HG03575 (cell line): ENCODE measurements at regions not wholly inside any gene's neighbourhood (a gene's known extent, or its start where the extent isn't known, plus 50 kb on each side); places are given as distances from the start of the nearest gene placed in this dataset.

Experiments
- ATAC-seq: cut with Tn5 transposase; IDR thresholded peaks from one replicate; pipeline ENCODE4 v1.9.1; 2021; ENCODE audit not compliant: unreplicated experiment, insufficient number of reproducible peaks, low FRiP score; ENCODE audit errors: extremely low read depth

GRCh38 chr4:141486375-141486997 is 149.9 kb upstream of the IL15 start:
- no peak for ATAC-seq

GRCh38 chr4:141497627-141498026 is 138.8 kb upstream of the IL15 start:
- ATAC-seq: peak; percentile 96

GRCh38 chr4:141499261-141499853 is 137.0 kb upstream of the IL15 start:
- no peak for ATAC-seq

- no peak for ATAC-seq
These were observed 135.0 kb upstream of the IL15 start for GRCh38 chr4:141501395-141501794.

- ATAC-seq: no peak
These were observed 134.5 kb upstream of the IL15 start for GRCh38 chr4:141501931-141502330.

GRCh38 chr4:141502755-141503154 is 133.6 kb upstream of the IL15 start:
- no peak for ATAC-seq

- no peak for ATAC-seq
These were observed 133.1 kb upstream of the IL15 start for GRCh38 chr4:141503260-141503659.

- ATAC-seq: no peak
These were observed 125.3 kb upstream of the IL15 start for GRCh38 chr4:141511055-141511454.

- no peak for ATAC-seq
These were observed 122.5 kb upstream of the IL15 start for GRCh38 chr4:141513866-141514265.

- no peak for ATAC-seq
These were observed 118.2 kb upstream of the IL15 start for GRCh38 chr4:141518222-141518621.

- no peak for ATAC-seq
These were observed 112.3 kb upstream of the IL15 start for GRCh38 chr4:141524116-141524515.

GRCh38 chr4:141524841-141525240 is 111.5 kb upstream of the IL15 start:
- no peak for ATAC-seq

- ATAC-seq: no peak
These were observed 105.8 kb upstream of the IL15 start for GRCh38 chr4:141530627-141531026.

GRCh38 chr4:141534985-141535384 is 101.4 kb upstream of the IL15 start:
- no peak for ATAC-seq

GRCh38 chr4:141538001-141538400 is 98.4 kb upstream of the IL15 start:
- no peak for ATAC-seq

- no peak for ATAC-seq
These were observed 95.7 kb upstream of the IL15 start for GRCh38 chr4:141540643-141541042.

GRCh38 chr4:141541851-141542250 is 94.5 kb upstream of the IL15 start:
- ATAC-seq: no peak

GRCh38 chr4:141543176-141543575 is 93.2 kb upstream of the IL15 start:
- ATAC-seq: no peak

- no peak for ATAC-seq
These were observed 92.7 kb upstream of the IL15 start for GRCh38 chr4:141543706-141544105.

GRCh38 chr4:141548791-141549190 is 87.6 kb upstream of the IL15 start:
- ATAC-seq: no peak

- no peak for ATAC-seq
These were observed 76.3 kb upstream of the IL15 start for GRCh38 chr4:141560056-141560455.
